ENCODE measurements at regions not wholly inside any gene's neighbourhood (a gene's known extent, or its start where the extent isn't known, plus 50 kb on each side); places are given as distances from the start of the nearest gene placed in this dataset.
"Not testable (repeated sequence)": the region's sequence is repeated elsewhere in the genome, so short reads cannot be mapped to it uniquely, and the experiment has no call there.

DNA sequence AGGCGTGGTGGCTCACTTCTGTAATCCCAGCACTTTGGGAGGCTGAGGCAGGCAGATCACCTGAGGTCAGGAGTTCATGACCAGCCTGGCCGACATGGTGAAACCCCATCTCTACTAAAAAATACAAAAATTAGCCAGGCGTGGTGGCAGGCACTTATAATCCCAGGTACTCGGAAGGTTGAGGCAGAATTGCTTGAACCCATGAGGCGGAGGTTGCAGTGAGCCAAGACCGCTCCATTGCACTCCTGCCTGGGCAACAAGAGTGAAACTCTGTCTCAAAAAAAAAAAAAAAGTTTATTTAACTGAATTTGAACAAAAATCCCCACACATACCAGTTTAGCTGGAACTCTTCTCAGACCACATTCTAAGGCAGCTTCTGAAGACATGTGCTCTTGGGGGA, 51.8 kb upstream of the HABP2 start:
- not testable (repeated sequence) for DNase-seq

Data from SHP77 treated with DMSO at 0.1 percent for 48 hours (cell line).